ENCODE measurements at regions not wholly inside any gene's neighbourhood (a gene's known extent, or its start where the extent isn't known, plus 50 kb on each side); places are given as distances from the start of the nearest gene placed in this dataset.

GRCh38 chr10:120997313-120997712 is 146.2 kb downstream of the WDR11 start:
- Histone ChIP-seq H3K4me2 (ENCODE audit: low read depth, low read length, poor library complexity, severe bottlenecking) (no peak overlapping the region), H3K9me3 (ENCODE audit: insufficient read depth, low read depth, low read length) (no peaks in the 10 kb centered on the region; the same call in 1 of the 2 replicates)
- TF ChIP-seq CTCF (conservative IDR thresholded peaks at IDR 0.05; ENCODE audit: low read length) (no peak), EZH2phosphoT487 (IDR thresholded peaks at IDR 0.05; ENCODE audit: borderline replicate concordance) (no peak)

GRCh38 chr10:120997756-120998155 is 146.6 kb downstream of the WDR11 start:
- Histone ChIP-seq H3K4me1 (ENCODE audit: insufficient read depth, low read length, poor library complexity, severe bottlenecking) (no peaks in the 10 kb centered on the region), H3K27me3 (ENCODE audit: insufficient read depth, low read length, poor library complexity, severe bottlenecking) (no peaks in the 10 kb centered on the region), H3K4me3 (ENCODE audit: low read length, poor library complexity, severe bottlenecking) (no peak overlapping the region), H2AFZ (ENCODE audit: low read length) (no peak overlapping the region), H4K20me1 (ENCODE audit: insufficient read depth, low read length, poor library complexity, severe bottlenecking) (no peaks in the 10 kb centered on the region), H3K36me3 (ENCODE audit: insufficient read depth, low read length) (no peaks in the 10 kb centered on the region), H3F3A (ENCODE audit: low read depth) (no peaks in the 10 kb centered on the region), H3K79me2 (ENCODE audit: insufficient read depth, low read length) (no peaks in the 10 kb centered on the region), H3K9ac (ENCODE audit: low read depth, low read length, poor library complexity, severe bottlenecking) (no peak overlapping the region), H3K4me2 (ENCODE audit: low read depth, low read length, poor library complexity, severe bottlenecking) (no peak overlapping the region), H3K9me2 (replicated peaks; ENCODE audit: low read depth, low read length) (no peaks in the 10 kb centered on the region), H3K9me3 (ENCODE audit: insufficient read depth, low read depth, low read length) (no peaks in the 10 kb centered on the region; the same call in 1 of the 2 replicates)
- TF ChIP-seq EZH2phosphoT487 (IDR thresholded peaks at IDR 0.05; ENCODE audit: borderline replicate concordance) (no peak), CTCF (conservative IDR thresholded peaks at IDR 0.05; ENCODE audit: low read length) (no peak)

More at GRCh38 chr10:120997313-120997712, 146.2 kb downstream of the WDR11 start:
- no peak overlapping the region for H2AFZ ChIP-seq (ENCODE audit: low read length)
- H3K27me3 ChIP-seq (ENCODE audit: insufficient read depth, low read length, poor library complexity, severe bottlenecking) = no peaks in the 10 kb centered on the region
- H3K9ac ChIP-seq (ENCODE audit: low read depth, low read length, poor library complexity, severe bottlenecking) = no peak overlapping the region
- H3F3A ChIP-seq (ENCODE audit: low read depth) = no peaks in the 10 kb centered on the region
- H3K36me3 ChIP-seq (ENCODE audit: insufficient read depth, low read length) = no peaks in the 10 kb centered on the region
- H4K20me1 ChIP-seq (ENCODE audit: insufficient read depth, low read length, poor library complexity, severe bottlenecking) = no peaks in the 10 kb centered on the region
- no peaks in the 10 kb centered on the region for H3K79me2 ChIP-seq (ENCODE audit: insufficient read depth, low read length)
- H3K9me2 ChIP-seq (replicated peaks; ENCODE audit: low read depth, low read length) = no peaks in the 10 kb centered on the region
- H3K4me3 ChIP-seq (ENCODE audit: low read length, poor library complexity, severe bottlenecking) = no peak overlapping the region
- no peaks in the 10 kb centered on the region for H3K4me1 ChIP-seq (ENCODE audit: insufficient read depth, low read length, poor library complexity, severe bottlenecking)

DNA sequence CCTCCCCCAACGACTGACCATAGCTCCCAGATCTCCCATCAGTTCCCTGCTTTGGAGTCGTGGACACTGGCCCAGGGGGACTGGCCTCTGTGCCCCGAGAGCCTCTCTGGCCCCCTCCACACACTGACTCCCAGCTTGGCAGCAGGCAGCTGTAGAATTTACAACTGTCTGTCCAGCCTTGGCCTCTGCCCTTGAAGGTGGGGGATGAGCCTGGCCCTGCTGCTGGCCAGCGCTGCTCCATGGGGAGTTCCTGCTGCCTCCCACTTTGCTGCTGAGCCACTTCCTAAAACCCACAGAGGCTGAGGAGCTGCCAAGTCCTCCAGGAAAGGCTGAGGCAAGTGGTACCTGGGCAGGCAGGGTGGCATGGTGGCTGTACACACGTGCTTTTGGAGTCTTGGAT is 147.1 kb downstream of the WDR11 start:
- no peaks in the 10 kb centered on the region for H3K79me2 ChIP-seq (ENCODE audit: insufficient read depth, low read length)
- H3K9ac ChIP-seq (ENCODE audit: low read depth, low read length, poor library complexity, severe bottlenecking) = no peak overlapping the region
- no peaks in the 10 kb centered on the region for H3K4me1 ChIP-seq (ENCODE audit: insufficient read depth, low read length, poor library complexity, severe bottlenecking)
- no peak overlapping the region for H3K4me3 ChIP-seq (ENCODE audit: low read length, poor library complexity, severe bottlenecking)
- no peaks in the 10 kb centered on the region for H3K9me2 ChIP-seq (replicated peaks; ENCODE audit: low read depth, low read length)
- no peaks in the 10 kb centered on the region for H3F3A ChIP-seq (ENCODE audit: low read depth)
- TF ChIP-seq CTCF (conservative IDR thresholded peaks at IDR 0.05; ENCODE audit: low read length) = no peak
- TF ChIP-seq EZH2phosphoT487 (IDR thresholded peaks at IDR 0.05; ENCODE audit: borderline replicate concordance) = no peak
- H3K27me3 ChIP-seq (ENCODE audit: insufficient read depth, low read length, poor library complexity, severe bottlenecking) = no peaks in the 10 kb centered on the region
- no peak overlapping the region for H2AFZ ChIP-seq (ENCODE audit: low read length)
- H4K20me1 ChIP-seq (ENCODE audit: insufficient read depth, low read length, poor library complexity, severe bottlenecking) = no peaks in the 10 kb centered on the region
- H3K4me2 ChIP-seq (ENCODE audit: low read depth, low read length, poor library complexity, severe bottlenecking) = no peak overlapping the region
- no peaks in the 10 kb centered on the region for H3K36me3 ChIP-seq (ENCODE audit: insufficient read depth, low read length)
- no peaks in the 10 kb centered on the region; the same call in 1 of the 2 replicates for H3K9me3 ChIP-seq (ENCODE audit: insufficient read depth, low read depth, low read length)
